HepG2 (cell line): ENCODE measurements at regions not wholly inside any gene's neighbourhood (a gene's known extent, or its start where the extent isn't known, plus 50 kb on each side); places are given as distances from the start of the nearest gene placed in this dataset.

Source experiments
- ATAC-seq: fragments of 200-7000 bp; cut with Tn5 transposase; 3 replicates; pipeline ENCODE4 v1.9.1; 2020; ENCODE audit warnings: mild to moderate bottlenecking, moderate library complexity
- BruUV-seq: library from RNA; stranded (reverse); fragments of 400-500 nt; replicated peaks from 2 replicates; lab custom pipeline; 2021; lab: Mats Ljungman, UMichigan
- CTCF ChIA-PET: fragments of 300-600 bp; formaldehyde crosslinking; extraction: SDS; loops from one replicate; lab custom pipeline; 2021; ENCODE audit warnings: low total read pairs, inconsistent platforms, low intra/inter-chr PET ratio; lab: Yijun Ruan, JAX
- POLR2A ChIA-PET: fragments of 350-600 bp; sonication (Branson Sonifier 250); formaldehyde crosslinking; loops from one replicate; lab custom pipeline; 2020; ENCODE audit warnings: antibody characterized with exemption, inconsistent platforms; lab: Yijun Ruan, JAX
- DNase-seq: peaks from one replicate; pipeline ENCODE4 v3.0.0-alpha.2; 2015; ENCODE audit warnings: low spot score
- FAIRE-seq: peaks from 3 replicates; lab custom pipeline; 2011; peaks lifted over from hg19 to GRCh38; lab: Jason Lieb, UNC
- H2AFZ ChIP-seq: one replicate; pipeline ENCODE4 v1.6.1; 2011; ENCODE audit warnings: low read length, inconsistent platforms
- H3K27ac ChIP-seq: fragments of 300-600 bp; 3 replicates; pipeline ENCODE4 v1.8.0; 2011; ENCODE audit warnings: mixed run types, mild to moderate bottlenecking, mixed read lengths, low read length, inconsistent platforms; ENCODE audit not compliant: insufficient read depth; ENCODE audit errors: extremely low read length
- H3K27me3 ChIP-seq, 2 experiments: fragments of 200-600 bp in 1 of 2; 2 replicates in 1 of 2; 3 replicates in 1 of 2; pipeline versions ENCODE4 v1.6.0 to v1.8.0; 2011; ENCODE audit warnings: low read length in 2 of 2, mild to moderate bottlenecking in 2 of 2, moderate library complexity in 2 of 2, inconsistent platforms in 1 of 2; ENCODE audit not compliant: insufficient read depth in 2 of 2, control insufficient read depth in 1 of 2
- H3K36me3 ChIP-seq, 2 experiments: fragments of 200-600 bp in 1 of 2; replicated peaks in 1 of 2; 2 replicates in 1 of 2; 3 replicates in 1 of 2; pipeline versions ENCODE4 v1.5.1 to v1.8.0; 2011; ENCODE audit warnings: low read length in 2 of 2, inconsistent platforms in 1 of 2; ENCODE audit not compliant: insufficient read depth in 2 of 2, control insufficient read depth in 1 of 2
- H3K4me1 ChIP-seq: 2 replicates; pipeline ENCODE4 v1.5.1; 2012; ENCODE audit warnings: low read length, inconsistent platforms; ENCODE audit not compliant: insufficient read depth
- H3K4me2 ChIP-seq: 2 replicates; pipeline ENCODE4 v1.6.0; 2011; ENCODE audit warnings: low read depth, low read length, inconsistent platforms
- H3K4me3 ChIP-seq, 3 experiments: fragments of 200-600 bp in 1 of 3; sonication (generic), shearing (Covaris generic) in 1 of 3; replicated peaks in 1 of 3; 2 replicates each; pipeline ENCODE4 v1.5.1; 2011 to 2016; ENCODE audit warnings: low read length in 3 of 3, inconsistent platforms in 2 of 3, low read depth in 2 of 3, mild to moderate bottlenecking in 2 of 3, control low read depth in 1 of 3, mixed read lengths in 1 of 3; ENCODE audit not compliant: insufficient read depth in 1 of 3
- H3K79me2 ChIP-seq: one replicate; pipeline ENCODE4 v1.6.1; 2011; ENCODE audit warnings: low read length, inconsistent platforms; ENCODE audit not compliant: insufficient read depth
- H3K9ac ChIP-seq: 2 replicates; pipeline ENCODE4 v1.6.0; 2011; ENCODE audit warnings: mild to moderate bottlenecking, low read depth, low read length, inconsistent platforms; ENCODE audit not compliant: insufficient read depth
- H3K9me3 ChIP-seq: 2 replicates; pipeline ENCODE4 v1.5.1; 2012; ENCODE audit warnings: mild to moderate bottlenecking, low read length
- H4K20me1 ChIP-seq: 2 replicates; pipeline ENCODE4 v1.6.0; 2011; ENCODE audit warnings: inconsistent platforms, mild to moderate bottlenecking, low read length, moderate library complexity; ENCODE audit not compliant: insufficient read depth
- AKAP8 ChIP-seq: sonication (generic); formaldehyde crosslinking; IDR thresholded peaks from 2 replicates; pipeline ENCODE4 v1.5.1; 2020; ENCODE audit warnings: mild to moderate bottlenecking, missing genetic modification reagents
- EP300 ChIP-seq, 3 experiments: sonication (generic) in 1 of 3; formaldehyde crosslinking in 1 of 3; IDR thresholded peaks; 2 replicates each; pipeline versions ENCODE4 v1.5.1 to v1.6.1; 2011 to 2020; ENCODE audit warnings: low read depth in 2 of 3, low read length in 2 of 3, borderline replicate concordance in 1 of 3, improper control_type of control experiment in 1 of 3, mild to moderate bottlenecking in 1 of 3, missing genetic modification reagents in 1 of 3, moderate library complexity in 1 of 3
- ESRRA ChIP-seq: sonication (generic); formaldehyde crosslinking; IDR thresholded peaks from 2 replicates; pipeline ENCODE4 v1.5.1; 2020; ENCODE audit warnings: mild to moderate bottlenecking, low read depth, missing genetic modification reagents
- ETV6 ChIP-seq: sonication (generic); formaldehyde crosslinking; conservative IDR thresholded peaks from 2 replicates; pipeline ENCODE4 v1.4.0; 2020; ENCODE audit warnings: missing genetic modification reagents
- FOXA1 ChIP-seq, 2 experiments: fragments of 450-650 bp in 1 of 2; sonication (generic) in 1 of 2; formaldehyde crosslinking in 1 of 2; IDR thresholded peaks; 2 replicates each; pipeline versions ENCODE4 v1.4.0 to v1.6.1; 2016 to 2020; ENCODE audit warnings: missing genetic modification reagents in 1 of 2
- HDAC2 ChIP-seq: sonication (generic); formaldehyde crosslinking; IDR thresholded peaks from 2 replicates; pipeline ENCODE4 v1.4.0; 2020; ENCODE audit warnings: missing genetic modification reagents
- KAT8 ChIP-seq: IDR thresholded peaks from 2 replicates; pipeline ENCODE4 v1.6.1; 2016; ENCODE audit warnings: missing genetic modification reagents, missing compliant biosample characterization
- REST ChIP-seq, 2 experiments: IDR thresholded peaks; 2 replicates each; pipeline ENCODE4 v1.6.1; 2011 to 2012; ENCODE audit warnings: low read length in 2 of 2, borderline replicate concordance in 1 of 2, low read depth in 1 of 2, mild to moderate bottlenecking in 1 of 2, moderate library complexity in 1 of 2
- REXO4 ChIP-seq: sonication (generic); formaldehyde crosslinking; IDR thresholded peaks from 2 replicates; pipeline ENCODE4 v1.8.0; 2022; ENCODE audit warnings: missing genetic modification reagents, mild to moderate bottlenecking, borderline replicate concordance
- SCMH1 ChIP-seq: sonication (generic); formaldehyde crosslinking; IDR thresholded peaks from 2 replicates; pipeline ENCODE4 v1.9.0; 2021; ENCODE audit warnings: missing genetic modification reagents, mild to moderate bottlenecking, borderline replicate concordance
- SOX5 ChIP-seq: IDR thresholded peaks from 2 replicates; pipeline ENCODE4 v1.6.1; 2016; ENCODE audit warnings: borderline replicate concordance
- SRY ChIP-seq: sonication (generic); formaldehyde crosslinking; IDR thresholded peaks from 2 replicates; pipeline ENCODE4 v1.8.0; 2022; ENCODE audit warnings: mild to moderate bottlenecking, missing genetic modification reagents
- TEF ChIP-seq: sonication (generic); formaldehyde crosslinking; IDR thresholded peaks from 2 replicates; pipeline ENCODE4 v1.5.0; 2020; ENCODE audit warnings: missing genetic modification reagents
- ZNF17 ChIP-seq: sonication (generic); formaldehyde crosslinking; IDR thresholded peaks from 2 replicates; pipeline ENCODE4 v1.5.0; 2020; ENCODE audit warnings: mild to moderate bottlenecking, missing genetic modification reagents
- ZNF354B ChIP-seq: sonication (generic); formaldehyde crosslinking; IDR thresholded peaks from 2 replicates; pipeline ENCODE4 v1.8.0; 2022; ENCODE audit warnings: mild to moderate bottlenecking, missing genetic modification reagents
- ZNF382 ChIP-seq: sonication (generic); formaldehyde crosslinking; IDR thresholded peaks from 2 replicates; pipeline ENCODE4 v1.5.0; 2020; ENCODE audit warnings: missing genetic modification reagents, mild to moderate bottlenecking, borderline replicate concordance
- ZNF484 ChIP-seq: sonication (generic); formaldehyde crosslinking; IDR thresholded peaks from 2 replicates; pipeline ENCODE4 v1.5.1; 2020; ENCODE audit warnings: mild to moderate bottlenecking, low read depth, missing genetic modification reagents, borderline replicate concordance
- ZNF512 ChIP-seq: sonication (generic); formaldehyde crosslinking; IDR thresholded peaks from 2 replicates; pipeline ENCODE4 v1.4.0; 2020; ENCODE audit warnings: mild to moderate bottlenecking, missing genetic modification reagents
- ZNF670 ChIP-seq: sonication (generic); formaldehyde crosslinking; IDR thresholded peaks from 2 replicates; pipeline ENCODE4 v1.8.0; 2022; ENCODE audit warnings: mild to moderate bottlenecking, missing genetic modification reagents, borderline replicate concordance
- ZNF781 ChIP-seq: sonication (generic); formaldehyde crosslinking; IDR thresholded peaks from 2 replicates; pipeline ENCODE4 v1.5.1; 2020; ENCODE audit warnings: borderline replicate concordance, mild to moderate bottlenecking, missing genetic modification reagents; ENCODE audit errors: not compliant biosample characterization
- WGBS: methylation state at CpG from one replicate; pipeline ENCODE4 v1.1.6; 2017; ENCODE audit warnings: low lambda C conversion rate; 5-methylcytosine and 5-hydroxymethylcytosine counted together
- in situ Hi-C: cut with HindIII; loops from 2 replicates; pipeline ENCODE4 v1.10.0; 2017; ENCODE audit warnings: low pct_unique_long_range_greater_than_20kb; ENCODE audit not compliant: extremely low pct_ligation_motif_present
- intact Hi-C: fragments of 100-400 bp; cut with micrococcal nuclease; formaldehyde crosslinking; loops from one replicate; pipeline ENCODE4 v1.10.0; 2022; ENCODE audit not compliant: unreplicated experiment

- ATAC-seq (no peak), FAIRE-seq (no peak), DNase-seq (no peak)
- no peak overlapping the region for H3K27ac ChIP-seq
- H3K4me3 ChIP-seq: no peak overlapping the region
- no peaks in the 10 kb centered on the region for H3K79me2 ChIP-seq
- H2AFZ ChIP-seq: no peak overlapping the region
- no TSS peak for BruUV-seq
- in situ Hi-C loops: no loop called here
- POLR2A ChIA-PET: no interaction called here
- H3K27me3 ChIP-seq: peaks cover 2 to 5% of the 10 kb centered on the region in 2 experiments; a peak in 3 of 5 replicates
- no peaks in the 10 kb centered on the region for H3K4me1 ChIP-seq
- no peak overlapping the region for H3K9ac ChIP-seq
- H4K20me1 ChIP-seq: no peaks in the 10 kb centered on the region
- no peaks in the 10 kb centered on the region for H3K36me3 ChIP-seq
- WGBS: 33% methylated on average over 8 of the region's 8 CpGs
- no peak overlapping the region for H3K4me2 ChIP-seq
- CTCF ChIA-PET: no interaction called here
- H3K9me3 ChIP-seq: no peaks in the 10 kb centered on the region
- no peak for TF ChIP-seq ZNF382 (CRISPR knock-in tag)
- TF ChIP-seq FOXA1 (IDR thresholded peaks at IDR 0.05): no peak
- no peak for TF ChIP-seq FOXA1 (CRISPR knock-in tag; IDR thresholded peaks at IDR 0.05)
- no peak for TF ChIP-seq SRY (CRISPR knock-in tag)
- TF ChIP-seq SCMH1: no peak
- no peak for TF ChIP-seq ZNF781 (CRISPR knock-in tag)
- TF ChIP-seq ETV6 (CRISPR knock-in tag): no peak
- no peak for TF ChIP-seq REXO4 (CRISPR knock-in tag)
- TF ChIP-seq ZNF670 (CRISPR knock-in tag): no peak
- no peak for TF ChIP-seq KAT8 (CRISPR knock-in tag)
- no peak for TF ChIP-seq SOX5 (CRISPR knock-in tag)
- TF ChIP-seq ESRRA (CRISPR knock-in tag): no peak
- no peak for TF ChIP-seq ZNF484 (CRISPR knock-in tag)
- TF ChIP-seq ZNF354B: no peak
- no peak for TF ChIP-seq EP300 (IDR thresholded peaks at IDR 0.05; ENCODE audit: low read depth in 2 of 2, low read length in 2 of 2)
- no peak for TF ChIP-seq EP300 (CRISPR knock-in tag; IDR thresholded peaks at IDR 0.05; ENCODE audit: borderline replicate concordance)
- no peak for TF ChIP-seq AKAP8
- TF ChIP-seq HDAC2 (CRISPR knock-in tag): no peak
- TF ChIP-seq TEF (CRISPR knock-in tag): no peak
- no peak for TF ChIP-seq ZNF17 (CRISPR knock-in tag)
- no peak for TF ChIP-seq REST (IDR thresholded peaks at IDR 0.05; ENCODE audit: borderline replicate concordance in 1 of 2, low read depth in 1 of 2, low read length in 2 of 2)
- TF ChIP-seq ZNF512 (CRISPR knock-in tag): no peak
- intact Hi-C loops: no loop called here
Observed at GRCh38 chr1:47598357-47598756, 160.5 kb downstream of the FOXD2 start.
